HG02571 (cell line): ENCODE measurements at regions not wholly inside any gene's neighbourhood (a gene's known extent, or its start where the extent isn't known, plus 50 kb on each side); places are given as distances from the start of the nearest gene placed in this dataset.

Experiments
- ATAC-seq: cut with Tn5 transposase; IDR thresholded peaks from one replicate; pipeline ENCODE4 v1.9.1; 2021; ENCODE audit warnings: mild to moderate bottlenecking, moderate library complexity; ENCODE audit not compliant: unreplicated experiment

GRCh38 chr11:110939471-110939870 lies 227.2 kb upstream of the ARHGAP20 start:
- no peak for ATAC-seq

DNA sequence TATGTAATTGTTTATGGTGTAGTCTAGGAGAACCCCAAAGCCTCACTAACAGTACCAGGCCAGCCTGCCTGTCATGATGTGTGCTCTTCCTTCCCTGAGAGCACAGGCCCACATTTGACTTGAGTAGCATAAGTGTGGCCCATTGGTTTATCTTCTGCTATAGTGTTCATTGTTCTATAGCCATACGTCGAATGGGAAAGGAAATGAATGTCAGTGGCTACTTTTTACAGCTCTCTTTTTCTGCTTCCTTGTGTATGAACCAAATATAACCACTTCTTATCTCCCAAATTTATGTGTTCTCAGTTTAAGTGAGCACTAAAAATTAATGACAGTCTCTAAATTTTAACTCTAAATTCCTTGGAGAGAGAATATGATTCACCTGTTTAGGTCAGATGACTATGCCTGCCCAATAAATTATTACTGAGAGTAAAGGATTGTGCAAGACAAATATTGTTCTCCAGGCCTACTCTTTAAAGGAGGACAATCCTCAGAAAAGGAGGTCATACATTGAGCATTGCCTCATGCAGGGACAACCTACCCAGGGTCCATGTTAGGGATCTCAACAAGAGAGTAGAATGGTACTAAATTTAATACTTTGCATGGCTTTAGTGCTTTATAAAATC lies 222.9 kb upstream of the ARHGAP20 start:
- no peak for ATAC-seq

DNA sequence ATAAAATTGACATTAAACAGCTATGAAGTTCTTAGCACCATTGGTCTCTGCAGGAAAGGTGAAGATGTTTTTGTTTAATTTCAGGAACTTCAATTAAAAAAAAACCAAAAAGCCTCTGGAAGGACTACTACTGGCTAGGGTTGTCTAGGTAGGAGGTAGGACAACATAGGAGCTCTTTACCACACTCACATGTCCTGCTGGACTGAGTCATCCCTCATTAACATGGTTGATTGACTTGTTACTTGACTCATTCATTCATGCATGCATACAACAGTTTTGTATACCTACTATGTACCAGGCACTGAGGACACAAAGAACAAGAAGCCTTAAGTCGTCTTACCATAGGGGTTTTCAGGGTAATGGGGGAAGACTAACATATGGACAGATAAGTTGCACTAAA lies 216.9 kb upstream of the ARHGAP20 start:
- ATAC-seq = no peak

- ATAC-seq = no peak
These were observed 216.2 kb upstream of the ARHGAP20 start for GRCh38 chr11:110928391-110928790.

GRCh38 chr11:110921742-110922521 lies 209.7 kb upstream of the ARHGAP20 start:
- no peak for ATAC-seq

DNA sequence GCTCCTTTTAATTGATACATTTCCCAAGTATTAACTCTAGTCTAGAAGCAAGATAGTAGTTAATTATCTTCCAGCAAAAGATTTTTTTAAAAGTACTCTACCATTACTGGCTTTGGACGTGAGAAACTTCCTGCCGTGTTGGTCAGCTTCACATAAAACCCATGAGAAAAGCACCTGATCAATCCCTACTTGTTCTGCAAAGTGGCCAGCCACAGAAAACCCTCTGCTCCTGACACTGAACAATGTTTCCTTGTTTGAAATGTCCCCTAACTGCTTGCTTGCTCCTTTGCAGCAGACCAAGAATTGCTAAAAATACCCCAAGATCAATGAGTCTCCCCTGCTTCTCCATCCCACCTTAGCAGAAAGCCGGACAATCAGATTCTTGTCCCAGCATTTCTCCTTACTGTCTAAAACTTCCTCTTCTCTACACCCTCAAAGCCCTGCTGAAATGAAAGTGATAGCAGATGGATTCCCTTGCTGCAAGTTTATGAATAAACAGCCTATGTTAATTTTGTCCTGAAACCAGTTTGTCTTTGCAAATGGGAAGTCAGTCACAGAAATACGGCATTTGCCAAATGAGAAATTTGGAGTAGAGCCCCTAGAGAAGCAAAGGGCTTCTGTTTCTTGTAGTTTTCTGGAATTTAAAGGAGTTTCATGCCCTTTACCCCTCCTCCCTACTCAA lies 207.1 kb upstream of the ARHGAP20 start:
- no peak for ATAC-seq

DNA sequence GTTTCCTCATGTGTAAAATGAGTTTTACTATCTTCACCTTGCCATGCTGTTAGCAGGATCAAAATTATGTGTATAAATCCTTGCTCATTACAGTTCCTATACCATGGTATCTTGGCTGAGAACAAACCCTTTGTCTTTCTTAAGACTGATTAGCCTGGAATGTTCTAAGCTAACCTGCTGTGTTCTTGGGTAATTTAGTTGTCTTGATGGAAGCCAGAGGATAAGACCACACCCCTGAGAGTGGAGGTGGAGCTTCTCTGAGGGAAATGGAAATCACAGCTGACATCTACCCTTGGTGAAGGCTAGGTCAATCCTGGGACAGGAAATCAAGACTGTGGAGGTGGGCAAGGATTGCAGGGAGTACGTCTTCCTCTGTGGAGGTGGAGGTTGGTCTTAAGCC lies 206.1 kb upstream of the ARHGAP20 start:
- no peak for ATAC-seq

- ATAC-seq = no peak
These were observed 200.2 kb upstream of the ARHGAP20 start for GRCh38 chr11:110912437-110912836.

- ATAC-seq = no peak
These were observed 198.1 kb upstream of the ARHGAP20 start for GRCh38 chr11:110910384-110910783.

GRCh38 chr11:110909336-110909735 lies 197.1 kb upstream of the ARHGAP20 start:
- ATAC-seq = no peak

DNA sequence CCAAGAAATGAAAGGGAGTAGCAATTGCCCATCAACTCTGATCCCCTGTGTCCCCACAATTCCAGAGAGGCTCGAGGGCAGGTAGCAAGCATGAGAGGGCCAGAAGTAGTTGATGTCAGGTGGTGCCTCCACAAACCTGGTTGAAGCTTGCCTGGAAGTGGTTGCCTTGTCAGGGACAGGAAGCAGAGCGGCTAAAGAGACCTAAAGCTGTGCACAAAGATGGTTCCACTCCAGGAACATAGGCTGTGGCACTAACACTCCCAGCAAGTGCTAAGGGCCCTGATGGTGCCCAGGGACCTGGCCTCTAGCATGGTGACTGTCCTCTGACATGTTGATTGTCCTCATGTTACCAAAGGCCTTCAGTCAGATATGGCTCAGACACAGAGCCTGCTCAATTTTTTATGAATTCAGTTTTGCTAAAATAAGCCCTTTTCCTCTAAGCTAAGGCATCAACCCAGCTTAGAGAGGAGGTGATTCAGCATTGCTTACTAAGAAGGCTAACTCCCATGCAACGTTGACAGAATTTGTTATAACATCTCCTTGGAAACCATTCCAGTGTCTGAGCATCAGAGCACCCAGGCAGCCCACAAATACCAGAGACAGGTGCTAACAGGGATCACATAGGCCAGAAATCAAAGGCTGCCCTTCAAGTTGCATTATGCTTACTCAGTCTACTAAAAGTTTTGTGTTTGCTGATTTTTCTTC lies 196.3 kb upstream of the ARHGAP20 start:
- ATAC-seq = no peak

GRCh38 chr11:110907629-110908028 lies 195.4 kb upstream of the ARHGAP20 start:
- ATAC-seq = no peak

DNA sequence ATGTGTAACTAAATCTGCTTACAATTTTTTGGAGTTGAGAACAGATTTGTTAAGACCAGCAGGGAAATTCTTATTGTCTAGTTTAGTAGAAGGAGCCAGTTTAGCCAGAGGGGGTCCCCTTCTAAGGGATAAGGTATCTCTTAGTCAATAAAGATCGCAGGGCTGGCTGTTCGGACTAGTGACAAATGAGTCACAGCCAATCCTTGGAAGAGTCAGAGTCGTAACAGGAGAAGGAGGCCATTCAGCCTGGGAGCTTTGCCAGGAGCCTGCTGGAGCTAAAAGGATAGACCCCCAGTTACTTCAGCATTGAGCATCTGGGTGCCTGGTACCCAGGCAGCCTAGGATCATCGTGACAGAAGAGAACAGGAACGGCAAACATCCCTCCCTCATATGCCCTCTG lies 191.6 kb upstream of the ARHGAP20 start:
- no peak for ATAC-seq

GRCh38 chr11:110903378-110903777 lies 191.1 kb upstream of the ARHGAP20 start:
- ATAC-seq = no peak

DNA sequence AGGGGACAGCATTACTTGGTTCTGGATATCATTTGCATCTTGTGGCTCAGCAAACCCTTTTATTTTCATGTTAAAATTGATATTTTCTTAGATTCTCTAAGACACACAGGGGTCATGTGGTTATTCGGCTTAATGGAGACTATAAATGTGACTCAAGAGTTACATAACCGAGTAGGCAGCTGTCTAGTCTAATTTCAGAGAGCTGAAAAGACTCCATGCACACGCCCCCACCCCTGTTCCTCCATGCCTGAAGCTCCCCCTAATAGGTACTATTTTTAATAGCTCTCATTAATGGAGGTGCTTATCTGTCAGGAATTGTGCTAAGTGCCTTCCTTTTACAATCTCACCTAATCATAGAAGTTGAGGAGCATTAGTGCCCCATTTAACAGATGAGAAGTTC lies 189.2 kb upstream of the ARHGAP20 start:
- no peak for ATAC-seq

GRCh38 chr11:110900426-110900825 lies 188.2 kb upstream of the ARHGAP20 start:
- no peak for ATAC-seq

- no peak for ATAC-seq
These were observed 184.8 kb upstream of the ARHGAP20 start for GRCh38 chr11:110897035-110897434.

DNA sequence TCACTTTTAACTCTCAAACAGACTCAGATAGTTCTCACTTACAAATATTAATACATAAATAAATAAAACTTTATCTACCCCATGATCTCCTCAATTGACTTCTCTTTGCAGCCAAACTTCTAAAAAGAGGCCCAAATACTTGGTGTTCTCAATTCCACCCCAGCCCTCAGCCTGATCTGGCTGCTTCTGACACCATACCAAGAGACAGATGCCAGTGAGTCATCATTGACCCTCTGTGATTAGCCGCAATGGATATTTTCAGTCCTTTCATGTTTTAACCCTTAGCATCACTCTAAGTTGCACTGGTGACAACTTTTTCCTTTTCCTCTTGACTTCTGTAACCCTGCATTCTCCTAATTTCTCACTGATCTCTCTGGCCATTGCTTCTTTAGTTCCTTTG lies 184.1 kb upstream of the ARHGAP20 start:
- no peak for ATAC-seq

DNA sequence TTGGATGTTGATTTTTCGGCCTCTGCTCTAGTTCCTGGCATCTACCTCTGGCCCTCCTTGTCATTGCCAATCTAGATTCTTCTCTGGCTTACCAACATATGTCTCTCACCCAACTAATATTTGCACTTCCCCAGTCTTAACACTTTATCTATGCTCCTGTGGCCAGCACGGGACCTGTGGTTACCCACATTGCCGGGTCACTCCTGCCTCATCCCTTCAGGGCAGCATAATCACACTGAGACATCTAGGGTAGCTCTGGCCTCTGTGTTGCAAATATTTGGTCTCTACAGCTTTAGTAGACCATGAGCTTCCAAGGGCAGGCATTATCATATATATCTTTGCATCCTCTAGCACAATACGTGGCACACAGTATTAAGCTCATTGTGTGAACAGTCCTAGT lies 182.0 kb upstream of the ARHGAP20 start:
- no peak for ATAC-seq

DNA sequence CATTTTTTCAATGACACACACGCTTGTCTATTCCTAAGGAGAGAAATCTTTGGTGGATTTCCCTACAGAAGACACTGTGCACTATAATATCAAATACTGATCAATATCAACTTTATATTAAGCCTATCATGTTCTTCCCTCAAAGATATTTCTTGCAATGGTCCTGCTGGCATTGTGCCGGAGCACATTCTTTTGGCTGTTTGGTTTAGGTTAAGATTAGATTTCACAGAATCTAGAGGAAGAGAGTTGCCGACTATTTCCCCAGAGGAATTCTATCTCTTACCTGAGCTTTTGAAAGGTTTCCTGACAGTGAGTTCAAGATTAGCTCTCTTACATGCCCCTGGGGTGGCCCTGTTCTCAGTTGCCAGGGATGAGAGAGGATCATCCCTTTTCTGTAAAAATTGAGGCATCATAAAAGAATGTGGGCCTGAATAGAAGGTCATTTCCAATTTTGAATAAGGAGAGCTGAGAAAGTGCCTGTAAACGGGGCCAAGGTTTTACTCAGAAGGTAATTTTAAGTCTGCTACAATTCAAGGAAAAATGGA lies 180.6 kb upstream of the ARHGAP20 start:
- no peak for ATAC-seq

DNA sequence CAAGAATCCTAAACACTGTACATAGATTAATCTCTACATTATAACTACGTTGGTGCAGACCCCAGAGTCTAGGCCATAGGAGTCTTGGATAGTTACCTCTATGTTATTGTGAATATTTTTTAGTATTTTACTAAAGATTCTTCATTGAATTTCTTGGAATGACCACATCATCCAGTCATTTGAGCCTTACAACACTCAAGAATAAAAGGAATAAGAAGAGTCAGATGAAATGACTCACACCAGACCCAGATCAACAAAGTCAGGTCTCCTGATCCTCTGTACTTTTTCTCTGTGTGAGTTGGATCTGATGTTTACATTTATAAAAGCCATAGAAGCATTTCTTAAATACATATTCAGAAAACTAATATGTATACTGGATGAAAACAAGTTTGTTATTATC lies 179.2 kb upstream of the ARHGAP20 start:
- ATAC-seq = no peak
